Karpas-422 (cell line): ENCODE measurements at regions not wholly inside any gene's neighbourhood (a gene's known extent, or its start where the extent isn't known, plus 50 kb on each side); places are given as distances from the start of the nearest gene placed in this dataset.
A peak's percentile ranks its signal among the peaks of the same experiment; 100 is the strongest.

ENCODE experiments used
- DNase-seq: peaks from one replicate; pipeline ENCODE4 v3.0.0-alpha.2; 2015
- H2AFZ ChIP-seq: fragments of 200-600 bp; sonication (generic); 2 replicates; pipeline ENCODE4 v1.6.1; 2014; ENCODE audit warnings: antibody characterized with exemption, low read length, mixed read lengths
- H3K27ac ChIP-seq: fragments of 200-600 bp; sonication (generic); 2 replicates; pipeline ENCODE4 v1.5.1; 2014; ENCODE audit warnings: mild to moderate bottlenecking, low read length, moderate library complexity
- H3K27me3 ChIP-seq: fragments of 200-600 bp; sonication (generic); 2 replicates; pipeline ENCODE4 v1.6.1; 2014; ENCODE audit warnings: low read length, mixed read lengths
- H3K36me3 ChIP-seq: fragments of 200-600 bp; sonication (generic); 2 replicates; pipeline ENCODE4 v1.6.1; 2014; ENCODE audit warnings: low read length, mixed read lengths; ENCODE audit not compliant: insufficient read depth
- H3K4me1 ChIP-seq: fragments of 200-600 bp; sonication (generic); 2 replicates; pipeline ENCODE4 v1.6.1; 2014; ENCODE audit warnings: mild to moderate bottlenecking, low read length, mixed read lengths
- H3K4me2 ChIP-seq: fragments of 200-600 bp; sonication (generic); 2 replicates; pipeline ENCODE4 v1.6.1; 2014; ENCODE audit warnings: low read length, low read depth, mild to moderate bottlenecking; ENCODE audit not compliant: poor library complexity, severe bottlenecking
- H3K4me3 ChIP-seq: fragments of 200-600 bp; sonication (generic); 2 replicates; pipeline ENCODE4 v1.5.1; 2014; ENCODE audit warnings: mild to moderate bottlenecking, antibody characterized with exemption, low read length, mixed read lengths
- H3K79me2 ChIP-seq: fragments of 200-600 bp; sonication (generic); 2 replicates; pipeline ENCODE4 v1.6.1; 2014; ENCODE audit warnings: mild to moderate bottlenecking, low read length, mixed read lengths
- H3K9ac ChIP-seq: fragments of 200-600 bp; sonication (generic); 2 replicates; pipeline ENCODE4 v1.6.0; 2014; ENCODE audit warnings: low read length
- H3K9me2 ChIP-seq: fragments of 200-600 bp; sonication (generic), shearing (Covaris generic); replicated peaks from 2 replicates; pipeline ENCODE4 v1.6.0; 2014; ENCODE audit warnings: mild to moderate bottlenecking, low read length, moderate library complexity; ENCODE audit not compliant: insufficient read depth
- H3K9me3 ChIP-seq: fragments of 300-700, 200-600 bp; sonication (generic); 2 replicates; pipeline ENCODE4 v1.6.1; 2014; ENCODE audit warnings: low read length, mixed read lengths
- H4K20me1 ChIP-seq: fragments of 200-600 bp; sonication (generic); 2 replicates; pipeline ENCODE4 v1.6.1; 2014; ENCODE audit warnings: mild to moderate bottlenecking, antibody characterized with exemption, low read length, low read depth; ENCODE audit not compliant: insufficient read depth

- H3K4me3 ChIP-seq = no peak overlapping the region
- H3K4me2 ChIP-seq = no peak overlapping the region
Observed at GRCh38 chr9:129386812-129387177, 208.7 kb upstream of the IER5L start.

GRCh38 chr9:129385211-129385934 is 207.3 kb upstream of the IER5L start:
- no peaks in the 10 kb centered on the region for H4K20me1 ChIP-seq
- DNase-seq = no peak
- peaks cover 9% of the 10 kb centered on the region for H3K4me1 ChIP-seq
- H3K4me3 ChIP-seq = no peak overlapping the region
- no peak overlapping the region for H2AFZ ChIP-seq
- H3K9me3 ChIP-seq = no peaks in the 10 kb centered on the region
- H3K36me3 ChIP-seq = no peaks in the 10 kb centered on the region
- no peaks in the 10 kb centered on the region for H3K79me2 ChIP-seq
- no peak overlapping the region for H3K27ac ChIP-seq
- no peaks in the 10 kb centered on the region for H3K9me2 ChIP-seq
- H3K27me3 ChIP-seq = no peaks in the 10 kb centered on the region
- no peak overlapping the region for H3K4me2 ChIP-seq
- no peak overlapping the region for H3K9ac ChIP-seq

More at GRCh38 chr9:129386812-129387177, 208.7 kb upstream of the IER5L start:
- H4K20me1 ChIP-seq = no peaks in the 10 kb centered on the region
- no peaks in the 10 kb centered on the region for H3K79me2 ChIP-seq
- no peak overlapping the region for H2AFZ ChIP-seq
- H3K9me3 ChIP-seq = no peaks in the 10 kb centered on the region
- no peaks in the 10 kb centered on the region for H3K36me3 ChIP-seq
- peaks cover 9% of the 10 kb centered on the region for H3K4me1 ChIP-seq
- no peak for DNase-seq
- no peak overlapping the region for H3K9ac ChIP-seq
- H3K27ac ChIP-seq = no peak overlapping the region
- no peaks in the 10 kb centered on the region for H3K27me3 ChIP-seq
- H3K9me2 ChIP-seq = no peaks in the 10 kb centered on the region

GRCh38 chr9:129384491-129385210 is 206.6 kb upstream of the IER5L start:
- Histone ChIP-seq H3K9ac (no peak overlapping the region), H3K4me1 (peaks cover 9% of the 10 kb centered on the region), H3K36me3 (no peaks in the 10 kb centered on the region), H4K20me1 (no peaks in the 10 kb centered on the region), H3K4me3 (no peak overlapping the region), H2AFZ (no peak overlapping the region), H3K9me2 (no peaks in the 10 kb centered on the region), H3K27ac (no peak overlapping the region), H3K4me2 (no peak overlapping the region), H3K27me3 (no peaks in the 10 kb centered on the region), H3K9me3 (no peaks in the 10 kb centered on the region), H3K79me2 (no peaks in the 10 kb centered on the region)
- no peak for DNase-seq

- peak overlapping the region; percentile 61 for H3K9ac ChIP-seq
- peak overlapping the region; percentile 75; the same call in 1 of the 2 replicates for H2AFZ ChIP-seq
- no peaks in the 10 kb centered on the region for H3K79me2 ChIP-seq
- H4K20me1 ChIP-seq = no peaks in the 10 kb centered on the region
- H3K36me3 ChIP-seq = no peaks in the 10 kb centered on the region
- no peak overlapping the region for H3K27ac ChIP-seq
- DNase-seq = peak; percentile 86
- no peaks in the 10 kb centered on the region for H3K9me3 ChIP-seq
- peak overlapping the region; percentile 72 for H3K4me2 ChIP-seq
- peaks cover 9% of the 10 kb centered on the region for H3K4me1 ChIP-seq
- H3K27me3 ChIP-seq = no peaks in the 10 kb centered on the region
- H3K9me2 ChIP-seq = no peaks in the 10 kb centered on the region
- peak overlapping the region; percentile 63 for H3K4me3 ChIP-seq
Observed at GRCh38 chr9:129383561-129384490, 205.8 kb upstream of the IER5L start.

- Histone ChIP-seq H3K9me3 (no peaks in the 10 kb centered on the region), H2AFZ (0 out of 2 replicates have a peak overlapping the region, but pooled peaks have one; percentile 17), H3K27ac (no peak overlapping the region)
Observed at GRCh38 chr9:129383019-129383560, 205.0 kb upstream of the IER5L start.

GRCh38 chr9:129382281-129383018 is 204.4 kb upstream of the IER5L start:
- Histone ChIP-seq H3K79me2 (no peaks in the 10 kb centered on the region), H3K9me3 (no peaks in the 10 kb centered on the region), H3K36me3 (no peaks in the 10 kb centered on the region), H3K4me2 (peak overlapping the region; percentile 72), H3K9me2 (no peaks in the 10 kb centered on the region), H3K27me3 (no peaks in the 10 kb centered on the region), H4K20me1 (no peaks in the 10 kb centered on the region), H3K4me1 (peaks cover 9% of the 10 kb centered on the region), H2AFZ (no peak overlapping the region), H3K4me3 (no peak overlapping the region), H3K27ac (no peak overlapping the region), H3K9ac (no peak overlapping the region)
- DNase-seq = no peak

More at GRCh38 chr9:129383019-129383560, 205.0 kb upstream of the IER5L start:
- H3K4me1 ChIP-seq = peaks cover 9% of the 10 kb centered on the region
- peak overlapping the region; percentile 61 for H3K9ac ChIP-seq
- no peak for DNase-seq
- no peaks in the 10 kb centered on the region for H3K9me2 ChIP-seq
- H3K36me3 ChIP-seq = no peaks in the 10 kb centered on the region
- peak overlapping the region; percentile 63 for H3K4me3 ChIP-seq
- H3K4me2 ChIP-seq = peak overlapping the region; percentile 72
- H3K79me2 ChIP-seq = no peaks in the 10 kb centered on the region
- no peaks in the 10 kb centered on the region for H4K20me1 ChIP-seq
- no peaks in the 10 kb centered on the region for H3K27me3 ChIP-seq

GRCh38 chr9:129381481-129381957 is 203.5 kb upstream of the IER5L start:
- Histone ChIP-seq H3K9ac (no peak overlapping the region), H3K27me3 (no peaks in the 10 kb centered on the region), H3K4me1 (peaks cover 9% of the 10 kb centered on the region), H3K4me2 (no peak overlapping the region), H3K4me3 (no peak overlapping the region), H3K9me2 (no peaks in the 10 kb centered on the region), H4K20me1 (no peaks in the 10 kb centered on the region), H3K36me3 (no peaks in the 10 kb centered on the region), H3K27ac (no peak overlapping the region), H3K9me3 (no peaks in the 10 kb centered on the region), H2AFZ (no peak overlapping the region), H3K79me2 (no peaks in the 10 kb centered on the region)
- DNase-seq = no peak
